ENCODE measurements at regions not wholly inside any gene's neighbourhood (a gene's known extent, or its start where the extent isn't known, plus 50 kb on each side); places are given as distances from the start of the nearest gene placed in this dataset.

GRCh38 chr22:49097171-49097925 lies 730.3 kb downstream of the BRD1 start:
- no peak for DNase-seq (ENCODE audit: low read depth in 2 of 2)

GRCh38 chr22:49096476-49096875 lies 731.2 kb downstream of the BRD1 start:
- DNase-seq (ENCODE audit: low read depth in 2 of 2), result no peak

GRCh38 chr22:49095366-49095765 lies 732.3 kb downstream of the BRD1 start:
- DNase-seq (ENCODE audit: low read depth in 2 of 2), result no peak

GRCh38 chr22:49094858-49095257 lies 732.8 kb downstream of the BRD1 start:
- no peak for DNase-seq (ENCODE audit: low read depth in 2 of 2)

- no peak for DNase-seq (ENCODE audit: low read depth in 2 of 2)
Measured at GRCh38 chr22:49094151-49094550, 733.5 kb downstream of the BRD1 start.

GRCh38 chr22:49093192-49093880 lies 734.3 kb downstream of the BRD1 start:
- no peak for DNase-seq (ENCODE audit: low read depth in 2 of 2)

- DNase-seq (ENCODE audit: low read depth in 2 of 2), result no peak
Measured at GRCh38 chr22:49092716-49093115, 735.0 kb downstream of the BRD1 start.

- DNase-seq (ENCODE audit: low read depth in 2 of 2), result no peak
Measured at GRCh38 chr22:49091917-49092545, 735.6 kb downstream of the BRD1 start.

GRCh38 chr22:49091451-49091850 lies 736.2 kb downstream of the BRD1 start:
- DNase-seq (ENCODE audit: low read depth in 2 of 2), result no peak

- no peak for DNase-seq (ENCODE audit: low read depth in 2 of 2)
Measured at GRCh38 chr22:49090853-49091135, 736.9 kb downstream of the BRD1 start.

- no peak for DNase-seq (ENCODE audit: low read depth in 2 of 2)
Measured at GRCh38 chr22:49090061-49090852, 737.4 kb downstream of the BRD1 start.

GRCh38 chr22:49088801-49089791 lies 738.6 kb downstream of the BRD1 start:
- no peak for DNase-seq (ENCODE audit: low read depth in 2 of 2)

GRCh38 chr22:49087716-49088601 lies 739.7 kb downstream of the BRD1 start:
- DNase-seq (ENCODE audit: low read depth in 2 of 2), result no peak

- DNase-seq (ENCODE audit: low read depth in 2 of 2), result no peak
Measured at GRCh38 chr22:49087198-49087597, 740.5 kb downstream of the BRD1 start.

GRCh38 chr22:49086606-49087157 lies 741.0 kb downstream of the BRD1 start:
- DNase-seq (ENCODE audit: low read depth in 2 of 2), result no peak

GRCh38 chr22:49086181-49086580 lies 741.5 kb downstream of the BRD1 start:
- no peak for DNase-seq (ENCODE audit: low read depth in 2 of 2)

- DNase-seq (ENCODE audit: low read depth in 2 of 2), result no peak
Measured at GRCh38 chr22:49084206-49084605, 743.5 kb downstream of the BRD1 start.

GRCh38 chr22:49083607-49084006 lies 744.1 kb downstream of the BRD1 start:
- no peak for DNase-seq (ENCODE audit: low read depth in 2 of 2)

- DNase-seq (ENCODE audit: low read depth in 2 of 2), result no peak
Measured at GRCh38 chr22:49082451-49082850, 745.2 kb downstream of the BRD1 start.

- no peak for DNase-seq (ENCODE audit: low read depth in 2 of 2)
Measured at GRCh38 chr22:49081926-49082325, 745.7 kb downstream of the BRD1 start.
